DMS153 treated with DMSO at 0.1 percent for 48 hours (cell line): ENCODE measurements at regions not wholly inside any gene's neighbourhood (a gene's known extent, or its start where the extent isn't known, plus 50 kb on each side); places are given as distances from the start of the nearest gene placed in this dataset.
A peak's percentile ranks its signal among the peaks of the same experiment; 100 is the strongest.

Experiments
- DNase-seq: peaks from one replicate; lab custom pipeline; 2025; ENCODE audit not compliant: unreplicated experiment; lab: John Stamatoyannopoulos, UW

GRCh38 chr12:20213723-20214625, 154.4 kb upstream of the PDE3A start:
- no peak for DNase-seq

- DNase-seq = peak; percentile 12
Observed at GRCh38 chr12:20220339-20220738, 148.0 kb upstream of the PDE3A start.

- no peak for DNase-seq
Observed at GRCh38 chr12:20232931-20233675, 135.2 kb upstream of the PDE3A start.

- no peak for DNase-seq
Observed at GRCh38 chr12:20234474-20234873, 133.9 kb upstream of the PDE3A start.

- DNase-seq = no peak
Observed at GRCh38 chr12:20237091-20237490, 131.2 kb upstream of the PDE3A start.

GRCh38 chr12:20245491-20245890, 122.8 kb upstream of the PDE3A start:
- DNase-seq = no peak

- DNase-seq = no peak
Observed at GRCh38 chr12:20248646-20249045, 119.7 kb upstream of the PDE3A start.

- DNase-seq = no peak
Observed at GRCh38 chr12:20250761-20251160, 117.6 kb upstream of the PDE3A start.

- DNase-seq = no peak
Observed at GRCh38 chr12:20257311-20257710, 111.0 kb upstream of the PDE3A start.

GRCh38 chr12:20259786-20260185, 108.6 kb upstream of the PDE3A start:
- no peak for DNase-seq

- DNase-seq = no peak
Observed at GRCh38 chr12:20260851-20261250, 107.5 kb upstream of the PDE3A start.

GRCh38 chr12:20262119-20262518, 106.2 kb upstream of the PDE3A start:
- no peak for DNase-seq

- DNase-seq = no peak
Observed at GRCh38 chr12:20264026-20264425, 104.3 kb upstream of the PDE3A start.

GRCh38 chr12:20264608-20265114, 103.7 kb upstream of the PDE3A start:
- no peak for DNase-seq

- no peak for DNase-seq
Observed at GRCh38 chr12:20268121-20268732, 100.1 kb upstream of the PDE3A start.

GRCh38 chr12:20268771-20269170, 99.6 kb upstream of the PDE3A start:
- DNase-seq = no peak

- no peak for DNase-seq
Observed at GRCh38 chr12:20269337-20270067, 98.8 kb upstream of the PDE3A start.

GRCh38 chr12:20270557-20270956, 97.8 kb upstream of the PDE3A start:
- DNase-seq = no peak

- DNase-seq = no peak
Observed at GRCh38 chr12:20272161-20272560, 96.2 kb upstream of the PDE3A start.

- DNase-seq = no peak
Observed at GRCh38 chr12:20272801-20273200, 95.5 kb upstream of the PDE3A start.

GRCh38 chr12:20274008-20274407, 94.3 kb upstream of the PDE3A start:
- DNase-seq = no peak
